Hepatocyte (in vitro differentiated cells): ENCODE measurements at regions not wholly inside any gene's neighbourhood (a gene's known extent, or its start where the extent isn't known, plus 50 kb on each side); places are given as distances from the start of the nearest gene placed in this dataset.
"Not testable (repeated sequence)": the region's sequence is repeated elsewhere in the genome, so short reads cannot be mapped to it uniquely, and the experiment has no call there.

Experiments used
- EZH2 ChIP-seq: fragments of 200-600 bp; sonication (generic); IDR thresholded peaks from 2 replicates; pipeline ENCODE4 v1.6.1; 2016; ENCODE audit warnings: antibody characterized with exemption, mild to moderate bottlenecking, borderline replicate concordance
- EZH2phosphoT487 ChIP-seq: fragments of 200-600 bp; sonication (generic); IDR thresholded peaks from one replicate; pipeline ENCODE4 v1.6.1; 2018; ENCODE audit warnings: antibody characterized with exemption, mild to moderate bottlenecking, low read depth, moderate library complexity; ENCODE audit not compliant: unreplicated experiment, severe bottlenecking
- TF ChIP-seq, protein P1 (sequence below): fragments of 200-600 bp; sonication (generic); IDR thresholded peaks from 2 replicates; pipeline ENCODE4 v1.5.1; 2016; ENCODE audit warnings: antibody characterized with exemption, mild to moderate bottlenecking; ENCODE audit not compliant: poor library complexity

DNA sequence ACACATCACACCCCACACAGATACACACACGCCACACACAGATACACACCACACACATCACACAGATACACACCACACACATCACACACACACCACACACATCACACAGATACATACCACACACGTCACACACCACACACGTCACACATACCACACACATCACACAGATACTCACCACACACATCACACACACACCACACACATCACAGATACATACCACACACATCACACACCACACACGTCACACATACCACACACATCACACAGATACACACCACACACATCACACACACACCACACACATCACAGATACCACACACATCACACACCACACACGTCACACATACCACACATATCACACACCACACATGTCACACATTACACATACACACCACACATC, 159.3 kb downstream of the NDUFA10 start:
- TF ChIP-seq, protein P1, sequence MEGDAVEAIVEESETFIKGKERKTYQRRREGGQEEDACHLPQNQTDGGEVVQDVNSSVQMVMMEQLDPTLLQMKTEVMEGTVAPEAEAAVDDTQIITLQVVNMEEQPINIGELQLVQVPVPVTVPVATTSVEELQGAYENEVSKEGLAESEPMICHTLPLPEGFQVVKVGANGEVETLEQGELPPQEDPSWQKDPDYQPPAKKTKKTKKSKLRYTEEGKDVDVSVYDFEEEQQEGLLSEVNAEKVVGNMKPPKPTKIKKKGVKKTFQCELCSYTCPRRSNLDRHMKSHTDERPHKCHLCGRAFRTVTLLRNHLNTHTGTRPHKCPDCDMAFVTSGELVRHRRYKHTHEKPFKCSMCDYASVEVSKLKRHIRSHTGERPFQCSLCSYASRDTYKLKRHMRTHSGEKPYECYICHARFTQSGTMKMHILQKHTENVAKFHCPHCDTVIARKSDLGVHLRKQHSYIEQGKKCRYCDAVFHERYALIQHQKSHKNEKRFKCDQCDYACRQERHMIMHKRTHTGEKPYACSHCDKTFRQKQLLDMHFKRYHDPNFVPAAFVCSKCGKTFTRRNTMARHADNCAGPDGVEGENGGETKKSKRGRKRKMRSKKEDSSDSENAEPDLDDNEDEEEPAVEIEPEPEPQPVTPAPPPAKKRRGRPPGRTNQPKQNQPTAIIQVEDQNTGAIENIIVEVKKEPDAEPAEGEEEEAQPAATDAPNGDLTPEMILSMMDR, result not testable (repeated sequence)
- not testable (repeated sequence) for TF ChIP-seq EZH2, EZH2phosphoT487
